BJ (cell line): ENCODE measurements at regions not wholly inside any gene's neighbourhood (a gene's known extent, or its start where the extent isn't known, plus 50 kb on each side); places are given as distances from the start of the nearest gene placed in this dataset.

ENCODE experiments used
- CTCF ChIA-PET: fragments of 350-600 bp; formaldehyde crosslinking; extraction: SDS; loops from one replicate; lab custom pipeline; 2021; ENCODE audit warnings: antibody characterized with exemption, inconsistent platforms; lab: Yijun Ruan, JAX
- POLR2A ChIA-PET: fragments of 300-600 bp; sonication (Branson Sonifier 250); formaldehyde crosslinking; extraction: SDS; loops from one replicate; lab custom pipeline; 2021; ENCODE audit warnings: antibody characterized with exemption; lab: Charles Lee
- DNase-seq: peaks from one replicate; pipeline ENCODE4 v3.0.0-alpha.2; 2011; ENCODE audit warnings: low read depth
- H3K27me3 ChIP-seq: 2 replicates; pipeline ENCODE4 v1.6.0; 2011; ENCODE audit warnings: low read length; ENCODE audit not compliant: control insufficient read depth, insufficient read depth
- H3K36me3 ChIP-seq: 2 replicates; pipeline ENCODE4 v1.5.1; 2011; ENCODE audit warnings: low read length; ENCODE audit not compliant: control insufficient read depth, insufficient read depth
- H3K4me3 ChIP-seq: 2 replicates; pipeline ENCODE4 v1.5.1; 2011; ENCODE audit warnings: low read depth, mild to moderate bottlenecking, control low read depth, low read length
- TF ChIP-seq, protein P1 (sequence below): IDR thresholded peaks from 2 replicates; pipeline ENCODE4 v1.5.1; 2011; ENCODE audit warnings: low read depth, mild to moderate bottlenecking, control low read depth, inconsistent platforms, low read length, moderate library complexity; ENCODE audit not compliant: insufficient read depth

GRCh38 chr5:12477554-12477953, 573.3 kb upstream of the CTNND2 start:
- POLR2A ChIA-PET = no interaction called here
- Histone ChIP-seq H3K27me3 (no peaks in the 10 kb centered on the region), H3K4me3 (no peak overlapping the region), H3K36me3 (no peaks in the 10 kb centered on the region)
- DNase-seq = no peak
- TF ChIP-seq, protein P1, sequence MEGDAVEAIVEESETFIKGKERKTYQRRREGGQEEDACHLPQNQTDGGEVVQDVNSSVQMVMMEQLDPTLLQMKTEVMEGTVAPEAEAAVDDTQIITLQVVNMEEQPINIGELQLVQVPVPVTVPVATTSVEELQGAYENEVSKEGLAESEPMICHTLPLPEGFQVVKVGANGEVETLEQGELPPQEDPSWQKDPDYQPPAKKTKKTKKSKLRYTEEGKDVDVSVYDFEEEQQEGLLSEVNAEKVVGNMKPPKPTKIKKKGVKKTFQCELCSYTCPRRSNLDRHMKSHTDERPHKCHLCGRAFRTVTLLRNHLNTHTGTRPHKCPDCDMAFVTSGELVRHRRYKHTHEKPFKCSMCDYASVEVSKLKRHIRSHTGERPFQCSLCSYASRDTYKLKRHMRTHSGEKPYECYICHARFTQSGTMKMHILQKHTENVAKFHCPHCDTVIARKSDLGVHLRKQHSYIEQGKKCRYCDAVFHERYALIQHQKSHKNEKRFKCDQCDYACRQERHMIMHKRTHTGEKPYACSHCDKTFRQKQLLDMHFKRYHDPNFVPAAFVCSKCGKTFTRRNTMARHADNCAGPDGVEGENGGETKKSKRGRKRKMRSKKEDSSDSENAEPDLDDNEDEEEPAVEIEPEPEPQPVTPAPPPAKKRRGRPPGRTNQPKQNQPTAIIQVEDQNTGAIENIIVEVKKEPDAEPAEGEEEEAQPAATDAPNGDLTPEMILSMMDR = no peak
- CTCF ChIA-PET = no interaction called here

DNA sequence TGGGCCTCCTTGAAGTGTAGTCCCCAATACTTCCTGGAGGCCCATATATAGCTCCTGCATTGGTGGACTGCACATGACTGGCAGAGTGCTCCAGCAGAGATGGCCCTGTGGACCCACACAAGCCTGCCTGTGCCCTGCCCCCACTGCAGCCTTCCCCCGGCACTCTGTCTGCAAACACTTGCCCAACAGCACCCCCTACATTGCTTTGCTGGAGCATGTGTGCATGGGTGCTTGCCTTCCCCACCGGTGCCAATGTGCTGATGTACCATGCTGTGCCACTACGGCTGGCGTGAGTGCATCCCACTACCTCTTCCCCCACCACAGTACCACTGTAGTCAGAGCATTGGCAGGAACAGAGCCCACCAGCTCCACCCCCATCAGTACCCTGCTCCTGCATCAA, 563.6 kb upstream of the CTNND2 start:
- TF ChIP-seq, protein P1 = no peak
- no peaks in the 10 kb centered on the region for H3K27me3 ChIP-seq
- ChIA-PET CTCF (no interaction called here), POLR2A (no interaction called here)
- H3K36me3 ChIP-seq = no peaks in the 10 kb centered on the region
- no peak for DNase-seq
- no peak overlapping the region for H3K4me3 ChIP-seq

DNA sequence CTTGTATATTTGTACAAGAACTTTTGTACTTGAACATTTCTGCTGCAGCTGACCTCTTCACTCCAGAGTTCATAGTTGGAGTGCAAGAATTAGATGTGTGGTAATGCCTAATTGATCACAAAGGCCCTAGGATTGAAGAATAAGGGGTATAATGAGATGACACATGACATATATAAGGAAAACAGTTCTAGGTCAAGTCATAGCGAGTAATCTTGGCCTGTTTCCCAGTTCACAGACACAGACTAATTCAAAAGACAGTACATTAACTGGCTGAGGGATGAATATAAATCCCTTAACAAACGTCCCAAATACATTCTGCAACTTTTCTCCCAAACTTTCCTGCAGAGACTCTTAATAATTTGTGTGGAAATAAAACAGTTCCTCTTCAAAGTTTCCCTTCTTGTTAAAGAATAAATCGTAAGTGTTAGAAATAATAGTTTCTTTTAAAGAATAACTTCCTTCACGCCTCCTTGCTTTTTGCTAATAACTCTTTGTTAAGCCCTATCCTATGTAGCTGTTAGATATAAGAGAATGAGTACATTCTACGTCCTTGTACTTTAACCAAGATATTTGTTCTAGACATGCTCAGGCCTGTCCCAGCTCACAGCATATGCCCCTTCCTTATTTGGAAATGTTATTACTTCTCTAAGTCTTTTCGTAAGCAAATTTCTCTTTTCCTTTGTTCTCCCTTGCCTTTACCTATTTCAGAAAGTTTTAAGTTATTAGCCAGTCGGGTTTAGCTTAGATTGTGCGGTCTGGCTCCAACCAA, 556.4 kb upstream of the CTNND2 start:
- H3K27me3 ChIP-seq = no peaks in the 10 kb centered on the region
- TF ChIP-seq, protein P1 = no peak
- DNase-seq = no peak
- no peaks in the 10 kb centered on the region for H3K36me3 ChIP-seq
- POLR2A ChIA-PET = no interaction called here
- no peak overlapping the region for H3K4me3 ChIP-seq
- CTCF ChIA-PET = no interaction called here

GRCh38 chr5:12459326-12459725, 555.1 kb upstream of the CTNND2 start:
- no peak for DNase-seq
- TF ChIP-seq, protein P1 = no peak
- ChIA-PET POLR2A (no interaction called here), CTCF (no interaction called here)
- H3K36me3 ChIP-seq = no peaks in the 10 kb centered on the region
- no peaks in the 10 kb centered on the region for H3K27me3 ChIP-seq
- H3K4me3 ChIP-seq = no peak overlapping the region

DNA sequence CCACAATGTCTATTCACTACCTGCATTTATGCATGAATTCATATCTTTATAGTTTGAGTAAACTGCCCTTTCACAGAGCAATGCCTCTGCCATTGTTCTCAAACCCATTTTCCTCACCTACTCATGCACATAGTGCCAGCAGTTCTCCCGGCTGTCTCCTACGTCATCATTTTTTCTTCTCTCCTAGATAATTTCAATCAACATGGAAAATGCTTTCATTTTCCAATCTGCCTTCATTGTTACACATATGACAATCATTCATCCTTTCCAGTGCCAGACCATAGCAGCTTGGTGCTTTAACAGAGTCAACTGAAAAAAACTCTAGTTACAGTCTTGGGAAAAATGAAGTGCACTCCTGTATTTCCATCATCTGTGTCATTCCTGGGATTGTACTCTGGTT, 514.8 kb upstream of the CTNND2 start:
- Histone ChIP-seq H3K27me3 (no peaks in the 10 kb centered on the region), H3K36me3 (no peaks in the 10 kb centered on the region), H3K4me3 (no peak overlapping the region)
- POLR2A ChIA-PET = no interaction called here
- TF ChIP-seq, protein P1 = no peak
- CTCF ChIA-PET = no interaction called here
- DNase-seq = no peak
